HG03442 (cell line): ENCODE measurements at regions not wholly inside any gene's neighbourhood (a gene's known extent, or its start where the extent isn't known, plus 50 kb on each side); places are given as distances from the start of the nearest gene placed in this dataset.

Experiments used
- ATAC-seq: cut with Tn5 transposase; IDR thresholded peaks from one replicate; pipeline ENCODE4 v1.9.1; 2021; ENCODE audit warnings: mild to moderate bottlenecking, moderate library complexity; ENCODE audit not compliant: unreplicated experiment

DNA sequence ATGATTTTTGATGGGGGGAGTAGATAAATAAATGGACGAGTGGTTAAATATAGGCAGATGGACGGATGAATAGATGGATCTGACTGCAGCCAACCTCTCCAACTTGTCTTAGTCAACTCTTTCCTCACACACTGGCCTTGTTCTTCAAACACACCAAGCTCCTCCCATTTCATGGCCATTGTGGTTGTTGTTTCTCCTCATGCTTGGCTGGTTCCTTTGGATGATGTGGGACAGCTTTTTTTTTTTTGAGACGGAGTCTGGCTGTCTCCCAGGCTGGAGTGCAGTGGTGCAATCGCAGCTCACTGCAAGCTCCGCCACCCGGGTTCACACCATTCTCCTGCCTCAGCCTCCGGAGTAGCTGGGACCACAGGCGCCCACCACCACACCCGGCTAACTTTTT, 155.2 kb downstream of the ZNF281 start:
- ATAC-seq = peak; percentile 11

DNA sequence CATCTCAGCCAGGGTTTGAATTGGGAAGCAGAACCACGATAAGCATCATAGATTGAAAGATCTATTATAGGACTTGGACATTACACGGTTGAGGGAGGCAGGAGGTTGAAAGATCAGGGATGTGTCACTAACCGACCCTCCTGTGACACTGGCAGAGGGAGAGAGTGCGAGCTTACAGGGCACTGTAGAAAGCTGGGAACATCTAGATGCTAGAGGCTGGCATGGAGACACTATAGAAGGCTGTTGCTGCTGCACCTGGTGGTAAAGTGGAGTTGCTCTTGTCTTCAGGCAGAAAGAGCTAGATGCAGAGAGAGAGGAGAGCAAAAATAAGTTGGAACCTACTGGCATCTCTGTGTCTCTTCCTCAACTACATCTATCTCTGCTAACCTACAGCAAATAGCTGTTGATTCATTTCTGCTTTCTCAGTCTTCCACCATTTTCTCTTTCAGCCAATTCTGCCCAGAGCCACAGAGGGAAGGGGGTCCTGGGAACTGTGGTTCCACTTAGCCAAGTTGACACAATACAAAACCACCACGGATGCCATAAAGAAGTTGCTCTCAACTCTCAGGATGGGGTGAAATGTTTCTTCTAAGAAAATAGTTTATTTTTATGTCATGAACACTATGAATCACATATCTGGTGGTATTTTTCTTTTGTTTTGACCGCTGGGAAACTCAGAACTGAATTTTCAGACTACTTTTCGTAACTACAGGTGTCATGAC, 155.9 kb downstream of the ZNF281 start:
- peak; percentile 78 for ATAC-seq

DNA sequence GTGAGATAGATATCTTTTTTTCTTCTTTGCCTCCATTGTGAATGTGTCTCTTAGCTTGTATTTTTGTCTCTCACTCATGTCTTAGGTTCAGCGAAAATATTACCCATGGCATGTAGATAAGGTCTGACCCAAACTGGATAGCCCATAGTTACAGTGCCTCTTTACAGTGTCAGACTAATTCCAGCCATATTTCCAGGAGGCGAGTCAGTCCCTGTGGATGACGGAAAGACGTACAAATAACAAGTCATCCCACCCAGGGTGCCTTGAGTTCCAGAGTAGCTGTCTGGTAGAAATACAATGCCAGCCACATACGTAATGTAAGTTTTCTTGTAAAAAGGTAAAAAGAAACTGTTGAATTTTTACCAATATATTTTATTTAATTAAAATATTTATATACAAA, 157.3 kb downstream of the ZNF281 start:
- ATAC-seq = no peak

DNA sequence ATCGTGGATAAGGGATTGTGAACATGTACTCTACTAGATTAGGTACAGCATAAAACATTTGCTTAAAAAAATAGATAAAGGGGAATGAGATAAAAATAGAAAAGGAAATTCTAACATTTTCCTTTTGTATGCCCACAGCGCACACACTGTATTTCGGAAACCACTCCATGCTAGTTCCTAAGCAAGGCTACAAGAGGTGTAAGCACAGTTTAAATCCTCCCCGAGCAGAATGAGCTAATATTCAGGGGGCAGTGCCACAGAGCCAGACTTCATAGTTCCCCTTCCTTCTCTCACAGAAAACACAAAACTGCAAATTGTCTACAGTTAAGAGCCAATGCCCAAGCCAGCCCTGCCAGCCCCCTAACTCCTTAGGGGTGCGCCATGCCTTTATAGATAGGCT, 159.4 kb downstream of the ZNF281 start:
- ATAC-seq = no peak

DNA sequence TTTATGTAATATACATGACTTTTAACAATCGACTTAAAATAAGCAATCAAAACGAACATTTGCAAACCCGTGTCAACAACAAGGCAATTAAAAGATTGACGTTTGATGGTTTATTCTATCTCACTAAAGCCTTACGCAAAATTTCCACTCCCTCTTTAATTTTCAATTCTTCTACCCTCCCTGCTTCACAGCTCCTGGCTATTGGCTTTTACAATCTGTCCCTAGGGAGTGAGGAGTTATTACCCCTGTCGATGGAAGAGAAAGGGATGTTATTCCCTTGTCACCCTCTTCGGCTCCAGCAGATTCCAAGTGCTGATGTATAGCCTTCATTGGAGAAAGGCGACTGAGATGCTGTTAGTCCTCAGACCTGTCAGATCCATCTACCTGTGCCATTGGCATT, 161.3 kb downstream of the ZNF281 start:
- no peak for ATAC-seq

DNA sequence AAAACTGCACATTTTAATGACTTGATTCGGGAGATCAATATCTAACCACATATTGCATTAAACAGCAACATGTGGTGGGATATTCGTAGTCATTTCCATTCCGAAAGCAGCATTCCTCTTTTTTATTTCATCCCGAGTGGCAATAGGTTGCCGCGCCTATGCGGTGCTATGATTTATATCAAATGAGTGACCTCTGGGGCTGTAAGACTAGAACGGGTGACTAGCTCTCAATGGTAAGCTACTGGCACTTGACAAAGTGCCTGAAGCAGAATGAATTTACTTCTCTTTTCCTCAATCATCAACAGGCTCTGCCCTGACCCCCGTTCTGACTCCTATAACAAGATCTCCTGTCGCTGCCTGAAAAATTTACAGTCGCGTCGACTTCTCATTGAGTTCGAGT, 162.3 kb downstream of the ZNF281 start:
- no peak for ATAC-seq

DNA sequence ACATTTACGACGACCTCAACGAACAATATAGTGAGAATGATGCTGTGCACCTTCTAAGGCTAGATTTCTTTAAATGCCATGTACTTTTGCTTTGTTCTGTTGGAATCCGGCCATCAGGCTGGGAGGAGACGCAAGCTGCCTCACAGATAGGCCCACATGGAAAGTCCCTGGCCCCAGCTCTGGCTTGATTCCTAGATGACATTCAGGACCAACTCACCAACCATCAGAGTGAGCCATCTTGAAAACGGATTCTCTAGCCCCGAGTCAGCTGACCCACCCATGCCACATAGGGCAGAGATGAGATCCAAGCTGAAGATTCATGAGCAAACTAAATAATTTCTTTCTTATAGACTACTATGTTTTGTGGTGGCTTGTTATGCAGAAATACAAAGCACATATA, 164.4 kb downstream of the ZNF281 start:
- no peak for ATAC-seq

DNA sequence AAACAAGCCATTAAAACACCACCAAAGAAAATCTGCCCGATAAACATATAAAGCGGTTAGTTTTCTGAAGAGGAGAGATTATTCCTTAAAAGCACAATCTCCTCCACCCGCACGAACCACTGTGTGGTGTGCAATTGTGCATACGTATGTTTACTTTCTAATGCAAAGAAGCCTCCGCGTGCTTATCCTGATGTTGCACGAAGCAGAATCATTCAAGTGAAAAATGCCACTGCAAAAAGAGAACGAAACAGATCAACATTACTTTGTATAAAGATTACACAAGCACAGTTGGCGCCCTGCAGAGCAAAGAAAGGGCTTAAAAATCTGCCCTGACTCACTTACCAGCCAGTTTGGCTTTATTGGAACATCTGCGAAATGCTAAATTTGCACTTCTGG, 166.8 kb downstream of the ZNF281 start:
- no peak for ATAC-seq

DNA sequence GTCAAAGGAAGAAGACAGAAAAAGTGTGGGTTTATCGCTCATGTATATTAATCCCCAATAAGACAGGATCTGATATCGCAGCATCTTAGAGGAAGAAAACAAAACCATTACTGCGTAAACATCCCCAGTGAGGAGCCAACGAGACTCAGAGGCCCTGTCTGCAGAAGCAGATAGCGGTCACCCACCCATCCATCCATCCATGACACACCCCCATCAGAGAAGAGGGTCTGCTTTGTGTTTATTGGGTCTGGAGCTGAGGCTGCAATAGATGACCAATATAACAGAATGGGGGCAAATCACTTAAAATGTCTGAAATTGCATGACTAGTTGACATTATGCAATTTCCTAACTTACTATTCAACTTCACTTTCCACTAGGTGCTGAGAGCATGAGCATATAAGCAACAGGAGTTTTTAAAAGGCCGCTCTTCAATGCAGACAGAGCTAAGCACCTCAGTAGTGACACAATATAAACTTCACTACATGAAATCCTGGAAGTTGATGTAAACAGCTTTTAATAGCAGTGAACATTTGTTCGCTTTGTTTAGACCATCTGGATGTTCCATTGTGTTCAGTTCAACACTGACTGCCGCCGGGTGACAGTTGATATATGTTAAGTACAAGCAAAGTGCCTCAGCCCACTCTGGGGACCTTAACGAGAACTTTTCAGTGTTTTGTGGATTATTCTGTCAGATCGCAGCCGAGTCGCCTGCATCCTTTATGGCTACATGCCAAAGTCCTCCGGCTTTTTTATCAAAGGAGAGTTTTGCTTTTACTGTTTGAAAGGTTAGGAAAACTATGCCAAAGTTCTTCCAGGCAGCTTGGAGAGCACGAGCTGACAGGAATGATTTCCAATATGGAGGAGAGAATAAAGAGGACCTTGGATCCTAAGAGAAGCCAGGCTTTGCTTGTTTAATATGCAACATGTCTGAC, 167.5 kb downstream of the ZNF281 start:
- no peak for ATAC-seq

DNA sequence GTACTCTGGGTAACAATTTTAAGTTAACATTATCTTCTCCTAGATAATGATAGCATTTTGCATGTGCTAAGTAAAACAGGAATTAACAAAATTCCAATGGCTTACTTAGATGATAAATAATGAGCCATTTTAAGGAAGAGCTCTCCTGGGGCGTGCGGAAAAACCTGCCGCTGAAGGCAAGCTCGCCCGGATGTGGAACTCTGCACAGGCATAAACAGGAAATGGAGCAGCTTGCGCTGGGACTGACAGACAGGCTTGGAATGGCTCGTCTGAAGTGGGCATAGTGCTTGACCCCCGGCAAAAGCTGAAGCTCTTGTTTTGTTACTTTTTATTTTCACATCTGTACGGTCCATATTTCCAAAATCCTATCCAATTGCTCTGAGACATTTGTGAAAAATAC, 169.2 kb downstream of the ZNF281 start:
- ATAC-seq = no peak

DNA sequence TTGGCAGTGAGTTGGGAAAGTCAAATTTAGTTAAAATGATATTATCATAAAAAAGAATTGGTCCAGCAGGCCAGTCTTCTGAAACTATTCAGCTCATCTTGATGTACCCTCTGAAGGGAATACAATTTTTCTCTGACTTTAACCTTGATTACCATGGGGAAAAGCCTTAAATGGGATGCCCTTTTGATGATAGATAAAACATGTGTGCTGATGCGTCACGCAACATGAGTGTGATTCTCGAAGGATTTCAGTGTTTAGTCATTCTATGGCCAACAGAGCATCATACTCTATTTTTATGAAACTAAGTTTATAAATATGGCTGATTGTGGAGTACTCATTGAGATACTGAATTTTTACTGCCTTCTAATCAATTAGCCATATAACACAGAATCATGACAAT, 171.5 kb downstream of the ZNF281 start:
- ATAC-seq = no peak

DNA sequence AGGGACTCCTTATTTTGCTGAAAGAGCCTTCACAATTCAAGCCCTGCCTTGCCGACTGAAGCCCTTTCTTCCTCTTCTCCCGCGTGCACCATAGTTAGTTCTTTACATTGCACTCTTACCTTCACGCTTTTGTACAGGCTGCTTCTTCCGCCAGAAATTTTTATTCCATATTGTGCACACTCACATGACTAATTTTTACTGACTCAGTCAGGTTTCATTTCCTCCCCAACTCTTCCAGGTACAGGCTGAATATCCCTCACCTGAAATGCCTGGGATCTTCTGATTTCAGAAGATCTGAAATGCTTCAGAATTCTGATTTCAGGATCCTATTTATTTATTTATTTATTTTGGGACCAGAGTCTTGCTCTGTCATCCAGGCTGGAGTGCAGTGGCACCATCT, 172.8 kb downstream of the ZNF281 start:
- ATAC-seq = no peak

DNA sequence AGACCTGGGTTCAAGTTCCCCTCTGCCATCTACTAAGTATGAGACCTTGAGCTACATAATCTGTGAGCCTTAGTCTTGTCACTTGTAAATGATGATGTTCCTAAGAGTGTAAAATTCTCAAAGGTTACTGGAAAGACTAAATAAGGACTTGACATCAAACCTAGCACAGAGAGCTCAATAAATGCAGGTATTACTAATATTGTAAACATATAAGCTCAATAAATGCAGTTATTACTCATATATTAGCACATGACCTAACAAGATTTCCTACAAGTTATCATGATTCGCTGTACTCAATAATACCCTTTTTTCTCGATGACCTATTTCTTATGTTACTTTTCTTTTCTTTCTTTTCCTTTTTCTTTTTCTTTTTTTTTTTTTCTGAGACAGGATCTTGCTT, 174.9 kb downstream of the ZNF281 start:
- no peak for ATAC-seq

DNA sequence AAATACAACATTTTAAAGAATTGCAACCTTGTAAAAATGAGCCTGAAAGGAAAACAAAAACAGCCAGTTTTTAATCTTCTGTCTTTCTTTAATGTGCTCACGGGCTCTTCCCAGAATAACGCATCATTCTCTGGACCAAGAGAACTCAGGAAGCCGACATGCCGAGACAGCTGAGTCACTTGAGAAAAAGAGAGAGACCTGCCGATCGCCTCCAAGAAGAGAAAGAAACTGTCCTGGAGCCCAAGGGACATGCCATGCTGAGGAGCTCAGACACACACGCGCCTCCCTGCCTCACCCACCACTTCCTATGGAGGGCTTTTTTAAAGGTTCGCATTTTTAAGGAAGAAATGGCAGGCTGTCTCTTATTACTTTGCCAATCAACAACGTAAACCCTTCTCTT, 176.4 kb downstream of the ZNF281 start:
- no peak for ATAC-seq

DNA sequence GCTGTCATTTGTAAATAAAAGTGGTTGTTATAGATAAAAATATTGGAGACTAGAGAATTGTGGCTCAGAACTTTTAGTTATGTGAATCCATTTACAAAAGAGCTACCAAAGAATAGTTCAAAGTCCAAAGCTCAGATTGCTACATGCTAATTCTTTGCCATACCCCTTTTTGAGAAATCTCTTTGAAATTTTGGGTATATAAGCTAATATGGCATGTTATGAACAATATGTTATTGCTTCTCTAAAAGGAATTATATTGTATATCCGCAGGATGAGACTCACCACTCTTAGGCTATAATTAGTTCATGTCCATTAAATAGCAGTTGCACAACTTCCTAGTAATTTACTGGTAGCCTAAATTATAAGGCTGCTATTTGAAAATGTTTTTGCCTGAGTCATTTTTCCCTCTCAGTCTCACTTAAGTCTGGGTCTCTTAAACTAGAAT, 178.0 kb downstream of the ZNF281 start:
- no peak for ATAC-seq

DNA sequence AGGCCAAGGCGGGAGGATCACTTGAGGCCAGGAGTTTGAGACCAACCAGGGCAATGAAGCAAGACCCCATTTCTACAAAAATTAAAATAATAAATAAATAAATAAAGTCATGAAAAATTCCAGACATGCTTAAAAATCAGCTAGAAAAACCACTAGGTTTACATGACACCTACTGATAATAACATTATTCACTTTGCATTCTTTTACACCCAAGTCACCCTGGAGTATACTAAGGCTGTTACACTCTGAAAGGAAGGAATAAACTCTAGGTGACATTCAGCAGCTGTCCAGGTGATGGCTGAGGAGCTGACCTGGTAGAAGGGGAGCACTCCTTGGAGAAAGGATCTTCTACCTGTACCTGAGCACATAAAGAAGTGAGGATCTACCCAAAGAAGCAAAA, 179.2 kb downstream of the ZNF281 start:
- no peak for ATAC-seq

DNA sequence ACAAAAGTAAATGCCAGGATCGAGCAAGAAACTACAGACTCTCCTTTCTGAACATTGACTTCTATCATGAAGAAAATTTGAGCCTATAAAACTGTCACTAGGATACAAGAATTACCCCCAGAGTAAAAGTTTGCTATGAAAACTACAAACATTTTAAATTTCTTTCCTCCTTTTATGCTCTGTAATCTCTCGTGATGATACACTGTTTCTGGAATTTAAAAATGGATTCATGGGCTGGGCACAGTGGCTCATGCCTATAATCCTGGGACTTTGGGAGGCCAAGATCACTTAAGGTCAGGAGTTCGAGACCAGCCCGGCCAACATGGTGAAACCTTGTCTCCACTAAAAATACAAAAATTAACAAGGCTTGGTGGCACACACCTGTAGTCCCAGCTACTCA, 181.3 kb downstream of the ZNF281 start:
- no peak for ATAC-seq

DNA sequence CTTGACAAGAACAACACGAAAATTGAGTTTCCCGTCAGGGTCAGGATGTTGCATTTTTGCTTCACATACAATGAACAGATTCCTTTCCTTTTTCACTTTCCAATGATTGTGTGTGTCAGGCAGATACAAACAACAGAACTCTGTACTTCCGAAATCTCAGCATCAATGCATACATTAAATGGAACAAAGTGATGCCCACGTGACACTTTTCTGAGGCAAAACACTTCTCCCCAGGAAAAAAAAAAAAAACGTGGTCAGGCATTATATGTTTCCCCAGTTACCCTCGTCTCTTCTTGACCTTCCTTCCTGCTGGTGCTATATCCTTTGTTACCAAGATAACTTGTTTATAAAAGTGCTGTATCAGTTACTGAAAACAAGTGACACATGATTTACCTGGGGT, 181.8 kb downstream of the ZNF281 start:
- no peak for ATAC-seq
